ENCODE measurements at regions not wholly inside any gene's neighbourhood (a gene's known extent, or its start where the extent isn't known, plus 50 kb on each side); places are given as distances from the start of the nearest gene placed in this dataset.
"Not testable (repeated sequence)": the region's sequence is repeated elsewhere in the genome, so short reads cannot be mapped to it uniquely, and the experiment has no call there.

- no peak for DNase-seq
Observed at GRCh38 chr5:18270635-18271338, 636.5 kb downstream of the TAF11L14 start.

- DNase-seq: no peak
Observed at GRCh38 chr5:18276939-18277338, 642.7 kb downstream of the TAF11L14 start.

GRCh38 chr5:18281947-18282581, 647.8 kb downstream of the TAF11L14 start:
- no peak for DNase-seq

DNA sequence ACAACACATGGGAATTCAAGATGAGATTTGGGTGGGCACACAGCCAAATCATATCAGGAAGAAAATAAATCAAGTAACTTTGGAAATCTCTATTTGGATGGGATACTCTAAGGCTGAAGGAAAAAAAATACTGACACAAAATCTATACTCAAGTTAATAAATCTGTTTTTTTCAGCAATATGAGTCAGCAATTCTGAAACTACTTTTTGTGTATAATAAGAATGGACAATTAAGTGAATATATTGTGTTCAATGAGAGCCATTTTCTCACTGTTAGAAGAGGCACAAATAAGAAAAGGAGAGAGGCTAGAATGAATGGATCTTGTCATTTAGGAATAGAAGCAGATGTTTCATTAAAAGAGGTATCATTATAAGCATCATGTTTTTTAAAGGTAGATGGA, 651.0 kb downstream of the TAF11L14 start:
- no peak for DNase-seq

GRCh38 chr5:18292146-18292545, 657.9 kb downstream of the TAF11L14 start:
- DNase-seq: no peak

DNA sequence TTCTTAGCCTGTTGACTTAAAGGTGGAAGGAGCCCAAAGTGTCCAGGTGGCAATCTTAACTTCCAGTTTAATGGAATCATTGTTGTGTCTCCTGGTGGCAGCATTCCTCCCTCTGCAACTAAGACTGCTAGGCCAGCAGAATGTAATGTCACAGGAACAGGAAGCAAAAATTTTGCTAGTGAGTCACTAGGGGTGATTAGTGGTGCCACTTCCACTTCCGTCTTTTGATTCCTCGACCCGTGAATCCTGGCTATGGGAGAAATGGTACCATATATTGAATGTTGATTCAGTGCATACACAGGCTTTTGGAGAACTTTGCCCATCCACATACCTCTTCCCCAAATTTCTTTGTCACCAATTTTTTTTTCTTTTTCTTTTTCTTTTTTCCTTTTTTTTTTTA, 661.4 kb downstream of the TAF11L14 start:
- DNase-seq: not testable (repeated sequence)

DNA sequence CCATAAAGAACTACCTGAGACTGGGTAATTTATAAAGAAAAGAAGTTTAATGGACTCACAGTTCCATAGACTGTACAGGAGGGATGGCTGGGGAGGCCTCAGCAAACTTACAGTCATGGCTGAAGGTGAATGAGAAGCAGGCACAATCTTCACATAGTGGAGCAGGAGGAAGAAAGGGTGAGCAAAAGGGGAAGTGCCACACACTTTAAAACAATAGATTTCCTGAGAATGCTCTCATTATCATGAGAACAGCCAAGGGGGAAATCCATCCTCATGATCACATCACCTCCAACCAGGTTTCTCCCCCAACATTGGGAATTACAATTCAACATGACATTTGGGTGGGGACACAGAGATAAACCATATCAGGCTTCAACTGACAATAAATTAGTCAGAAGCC, 664.9 kb downstream of the TAF11L14 start:
- no peak for DNase-seq

GRCh38 chr5:18305288-18305924, 671.1 kb downstream of the TAF11L14 start:
- DNase-seq: peak; percentile 50

DNA sequence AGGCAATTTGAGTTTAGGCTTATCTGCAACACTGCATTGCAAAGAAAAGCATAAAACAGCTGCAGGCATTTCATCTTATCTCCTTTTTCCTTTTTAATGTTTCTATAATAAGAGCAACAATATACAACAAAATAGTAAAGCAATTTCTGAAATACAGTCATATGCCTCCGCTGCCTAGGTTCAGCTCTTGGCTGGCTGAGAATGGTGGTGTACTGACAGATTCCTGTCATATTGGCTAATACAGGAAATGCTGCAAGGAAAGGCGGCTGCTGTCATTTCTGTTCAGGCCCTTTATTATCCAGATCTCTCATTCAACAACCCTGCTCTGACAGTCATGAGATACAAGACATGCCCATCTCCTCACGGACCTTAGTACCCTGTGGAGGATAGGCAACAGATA, 677.0 kb downstream of the TAF11L14 start:
- no peak for DNase-seq

GRCh38 chr5:18312016-18312415, 677.8 kb downstream of the TAF11L14 start:
- DNase-seq: no peak

DNA sequence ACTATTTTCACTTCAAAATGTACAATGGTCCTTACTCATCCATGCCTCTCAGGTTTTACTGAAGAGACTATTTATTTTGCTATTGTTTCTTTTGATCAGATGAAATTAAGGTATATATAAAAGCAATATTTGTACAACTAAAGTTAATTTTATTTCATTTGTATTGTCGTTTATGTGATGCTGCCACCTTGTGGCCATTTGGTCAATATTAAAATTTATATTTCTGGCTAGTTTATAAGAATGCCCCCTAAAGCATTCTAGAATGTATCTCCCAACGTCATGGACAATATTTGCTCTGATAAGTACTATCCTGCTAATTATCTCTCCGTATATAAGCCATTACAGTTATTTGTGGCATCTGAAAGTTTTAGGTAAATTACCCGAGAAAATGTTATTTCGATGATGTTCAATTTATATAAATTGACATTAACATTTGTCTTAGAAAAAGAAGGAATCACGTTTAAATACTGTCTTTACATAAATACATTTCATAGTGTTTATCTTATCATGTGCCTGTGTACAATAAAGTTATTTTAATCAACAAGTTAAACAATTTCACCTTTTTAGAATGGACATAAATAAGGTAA, 680.0 kb downstream of the TAF11L14 start:
- DNase-seq: no peak

GRCh38 chr5:18321262-18321942, 687.1 kb downstream of the TAF11L14 start:
- no peak for DNase-seq

- DNase-seq: no peak
Observed at GRCh38 chr5:18323891-18324290, 689.6 kb downstream of the TAF11L14 start.

- DNase-seq: no peak
Observed at GRCh38 chr5:18325431-18325830, 691.2 kb downstream of the TAF11L14 start.

DNA sequence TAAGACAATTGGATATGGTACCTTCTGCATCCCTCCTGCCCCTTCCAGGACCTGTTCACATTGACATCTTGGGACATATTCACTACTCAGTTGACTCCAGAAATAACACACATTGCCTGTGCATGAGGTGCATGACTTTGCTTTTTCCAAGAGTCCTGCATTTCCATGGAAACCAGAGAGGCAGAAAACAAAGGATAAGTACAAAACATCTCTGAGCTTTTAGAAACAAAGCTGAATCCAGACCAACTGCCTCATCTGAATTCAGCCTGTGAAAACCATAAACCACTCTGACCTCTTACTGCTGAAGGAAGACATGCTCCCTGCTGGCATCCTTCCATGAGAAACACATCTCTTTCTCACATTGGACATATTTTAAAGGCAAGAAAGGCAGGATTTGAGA, 695.1 kb downstream of the TAF11L14 start:
- peak; percentile 28 for DNase-seq

DNA sequence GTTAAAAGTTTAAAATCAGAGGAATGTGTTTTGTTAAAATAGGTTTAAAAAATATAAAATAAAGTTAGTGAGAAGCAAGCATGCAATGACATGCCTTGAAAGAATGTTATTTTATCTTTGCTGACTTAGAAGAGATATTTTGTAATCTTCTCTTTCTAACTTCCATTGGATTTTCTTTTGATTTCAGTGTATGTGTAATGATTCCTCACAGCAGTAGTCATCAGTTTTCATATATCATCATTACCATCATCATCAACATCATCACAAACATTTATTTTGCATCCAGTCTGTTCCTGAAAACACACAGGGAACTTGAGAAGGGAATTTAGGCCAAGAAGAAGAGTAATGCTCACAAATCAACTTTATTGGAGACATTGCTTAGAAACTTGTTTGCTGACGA, 699.6 kb downstream of the TAF11L14 start:
- DNase-seq: no peak

GRCh38 chr5:18334949-18335348, 700.7 kb downstream of the TAF11L14 start:
- no peak for DNase-seq

GRCh38 chr5:18354828-18355227, 720.6 kb downstream of the TAF11L14 start:
- DNase-seq: no peak

- no peak for DNase-seq
Observed at GRCh38 chr5:18357486-18357885, 723.2 kb downstream of the TAF11L14 start.

DNA sequence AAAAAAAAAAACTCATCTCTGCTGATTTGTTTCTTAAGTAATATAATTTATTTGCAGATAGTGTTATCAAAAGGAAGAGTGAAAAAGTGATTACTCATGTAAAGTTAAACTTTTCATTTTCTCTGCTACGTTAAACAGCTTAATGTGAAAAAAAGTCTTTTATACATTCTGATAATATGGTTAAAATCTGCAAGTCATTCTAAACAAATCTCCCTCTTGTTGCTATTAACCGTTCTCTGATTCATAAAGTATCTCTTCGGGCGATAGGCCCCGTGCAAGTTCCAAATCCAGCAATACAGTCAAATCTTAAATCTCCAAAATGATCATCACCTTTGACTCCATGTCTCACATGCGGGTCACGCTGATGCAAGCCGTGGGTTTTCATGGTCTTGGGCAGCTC, 732.0 kb downstream of the TAF11L14 start:
- DNase-seq: no peak

GRCh38 chr5:18370531-18370930, 736.3 kb downstream of the TAF11L14 start:
- peak; percentile 63 for DNase-seq

DNA sequence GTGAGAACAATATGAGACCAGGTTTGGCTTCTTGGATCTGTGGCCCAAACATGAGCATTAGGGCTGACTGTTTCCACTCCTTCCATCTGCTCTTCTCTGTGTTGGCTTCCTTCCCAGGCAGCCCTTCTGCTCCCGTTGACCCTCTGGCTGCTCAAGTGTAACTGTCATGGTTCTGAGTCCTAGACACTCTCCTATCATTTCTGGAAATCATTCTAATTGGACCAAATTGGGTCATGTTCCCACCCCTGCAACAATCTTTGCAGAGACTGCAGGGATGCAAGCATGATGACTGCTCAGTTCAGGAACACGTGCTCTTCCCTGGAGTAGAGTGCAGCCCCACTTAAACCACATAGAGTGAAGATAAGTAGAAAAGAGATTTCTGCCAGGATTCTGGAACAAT, 741.4 kb downstream of the TAF11L14 start:
- DNase-seq: peak; percentile 20

DNA sequence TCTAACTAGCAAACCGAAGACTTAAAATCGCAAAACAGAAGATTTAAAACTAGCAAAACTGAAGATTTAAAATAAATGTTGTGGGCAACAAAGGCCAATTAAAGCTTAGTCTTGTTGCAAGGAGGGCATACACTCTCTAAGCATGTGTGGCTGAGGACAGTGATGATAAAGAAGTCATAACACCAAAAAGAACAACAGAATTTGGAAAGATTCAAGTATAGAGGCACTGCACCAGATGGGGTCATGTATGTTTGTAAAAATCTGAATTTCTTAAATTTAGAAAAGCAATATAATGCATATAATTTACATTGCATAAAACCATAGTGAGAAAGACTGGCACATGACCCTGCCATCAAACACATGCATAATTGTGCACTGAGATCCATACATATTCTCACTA, 743.8 kb downstream of the TAF11L14 start:
- no peak for DNase-seq

All from right hindlimb (tissue), 1 donor.